COLO829 (cell line): ENCODE measurements at regions not wholly inside any gene's neighbourhood (a gene's known extent, or its start where the extent isn't known, plus 50 kb on each side); places are given as distances from the start of the nearest gene placed in this dataset.
A peak's percentile ranks its signal among the peaks of the same experiment; 100 is the strongest.

ENCODE experiments used
- DNase-seq: peaks from one replicate; pipeline ENCODE4 v3.0.0; 2012; ENCODE audit warnings: low spot score

DNA sequence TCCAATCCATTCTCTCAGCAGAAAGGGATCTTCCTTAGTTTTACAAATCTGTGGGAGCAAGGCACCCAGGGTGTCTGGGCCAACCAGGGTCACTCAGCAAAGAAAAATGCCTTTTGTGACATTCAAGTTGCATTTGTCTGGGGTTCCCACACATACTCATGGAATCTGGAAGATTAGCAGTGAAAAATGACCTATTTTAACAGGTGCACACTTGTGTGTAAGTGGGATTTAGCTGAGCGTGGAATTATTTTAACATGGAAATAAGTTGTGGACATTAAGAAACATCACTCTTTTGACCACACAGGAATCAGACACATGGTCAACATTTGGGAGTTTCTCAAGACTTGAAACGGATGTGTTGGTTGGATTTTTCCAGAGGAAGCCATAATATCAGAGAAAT is 234.9 kb downstream of the OPA1 start:
- DNase-seq, result no peak

DNA sequence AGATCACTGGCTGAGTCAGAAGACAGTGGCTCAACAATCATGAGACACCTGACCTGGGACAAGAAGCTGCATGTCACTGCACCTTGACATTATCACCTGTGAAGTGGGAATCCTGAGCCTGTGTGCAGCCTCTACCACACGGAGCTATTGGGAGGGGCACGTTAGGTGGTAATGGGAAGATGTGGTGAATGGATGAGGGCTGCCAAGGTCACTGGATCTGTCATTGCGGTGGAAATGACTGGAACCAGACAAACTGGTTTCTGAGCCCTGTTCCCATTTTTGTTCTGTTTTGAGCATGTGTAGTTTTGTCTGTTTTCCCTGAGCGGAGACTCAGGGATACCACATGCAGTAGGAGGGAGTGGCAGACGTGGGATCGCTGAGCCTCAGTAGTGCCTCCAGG is 235.5 kb downstream of the OPA1 start:
- no peak for DNase-seq

DNA sequence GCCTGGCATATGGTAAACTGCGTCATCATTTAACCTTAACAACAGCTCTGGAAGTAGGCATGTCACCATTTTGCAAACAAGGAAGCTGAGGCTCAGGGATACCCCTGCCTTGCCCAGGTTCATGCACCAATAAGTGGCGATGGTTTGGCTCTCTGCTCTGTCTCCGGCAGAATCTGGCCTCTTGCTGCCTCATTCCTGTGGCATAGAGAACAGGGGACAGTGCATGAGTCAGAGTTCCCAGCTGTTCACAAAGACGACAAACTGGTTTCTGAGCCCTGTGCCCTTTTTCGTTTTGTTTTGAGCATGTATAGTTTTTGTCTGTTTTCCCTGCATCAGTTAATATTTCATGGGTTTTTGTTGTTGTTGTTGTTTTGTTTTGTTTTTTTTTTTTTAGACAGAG is 236.8 kb downstream of the OPA1 start:
- DNase-seq, result peak; percentile 31

DNA sequence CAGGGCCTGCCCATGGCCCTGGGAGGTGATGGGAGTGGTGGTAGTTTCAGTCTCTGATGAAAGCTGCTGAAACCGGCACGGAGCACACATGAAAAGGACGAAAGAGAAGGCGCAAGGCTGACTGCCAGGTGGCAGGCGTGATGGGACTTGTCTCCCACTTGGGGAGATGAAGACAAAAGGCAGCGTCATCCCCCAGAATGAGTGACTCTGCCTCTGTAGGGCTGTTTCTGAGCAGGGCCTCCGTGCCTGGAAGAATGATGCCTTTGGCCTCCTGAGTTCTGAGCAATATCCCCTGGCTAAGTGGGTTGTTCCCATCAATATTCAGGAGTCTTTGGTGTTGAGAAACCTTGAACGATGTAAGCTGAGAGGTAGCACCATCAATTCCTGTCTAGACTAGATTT is 237.8 kb downstream of the OPA1 start:
- DNase-seq, result no peak

DNA sequence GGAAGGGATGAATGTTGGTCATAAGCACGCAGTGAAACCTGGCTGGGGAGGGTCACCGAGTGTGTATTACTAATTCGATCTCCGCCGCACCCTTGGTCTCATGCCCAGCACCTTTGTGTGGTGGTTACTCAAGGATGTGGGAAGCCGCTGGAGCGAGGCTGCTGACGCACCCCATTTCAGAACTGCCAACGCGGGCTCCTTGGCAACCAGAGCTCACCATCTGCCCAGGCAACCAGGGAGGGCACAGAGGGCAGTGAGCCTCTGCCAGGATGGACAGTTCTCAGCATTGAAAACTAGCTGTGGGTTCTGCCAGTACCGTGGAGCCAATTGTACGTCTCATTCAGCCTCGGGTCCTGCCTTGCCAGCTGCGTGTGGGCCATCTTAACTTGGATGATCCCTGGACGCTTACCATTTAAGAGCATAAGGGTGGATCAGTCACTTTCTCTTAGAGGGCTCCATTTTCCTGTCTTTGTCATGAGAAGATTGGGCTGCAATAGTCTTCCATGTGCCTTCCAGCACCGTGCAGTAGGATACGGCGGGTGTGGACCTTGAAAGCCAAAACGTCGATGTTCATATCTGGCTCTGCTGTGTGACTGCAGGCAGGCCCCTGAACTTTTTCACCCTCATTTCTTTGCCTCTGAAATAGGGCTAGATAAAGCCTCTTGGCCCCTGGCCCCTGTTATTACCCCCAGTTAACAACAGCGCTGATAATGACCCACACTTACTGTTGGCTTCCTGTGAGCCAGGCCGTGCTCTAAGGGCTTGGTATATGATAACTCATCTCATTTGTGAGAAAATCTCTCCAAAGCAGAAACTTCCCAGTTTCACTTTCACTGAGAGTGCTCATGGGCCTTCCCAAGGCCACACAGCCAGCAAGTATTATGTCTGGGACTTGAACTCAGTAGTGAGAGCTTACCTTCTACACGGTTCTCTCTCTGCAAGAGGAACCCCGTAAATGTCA is 238.8 kb downstream of the OPA1 start:
- no peak for DNase-seq

DNA sequence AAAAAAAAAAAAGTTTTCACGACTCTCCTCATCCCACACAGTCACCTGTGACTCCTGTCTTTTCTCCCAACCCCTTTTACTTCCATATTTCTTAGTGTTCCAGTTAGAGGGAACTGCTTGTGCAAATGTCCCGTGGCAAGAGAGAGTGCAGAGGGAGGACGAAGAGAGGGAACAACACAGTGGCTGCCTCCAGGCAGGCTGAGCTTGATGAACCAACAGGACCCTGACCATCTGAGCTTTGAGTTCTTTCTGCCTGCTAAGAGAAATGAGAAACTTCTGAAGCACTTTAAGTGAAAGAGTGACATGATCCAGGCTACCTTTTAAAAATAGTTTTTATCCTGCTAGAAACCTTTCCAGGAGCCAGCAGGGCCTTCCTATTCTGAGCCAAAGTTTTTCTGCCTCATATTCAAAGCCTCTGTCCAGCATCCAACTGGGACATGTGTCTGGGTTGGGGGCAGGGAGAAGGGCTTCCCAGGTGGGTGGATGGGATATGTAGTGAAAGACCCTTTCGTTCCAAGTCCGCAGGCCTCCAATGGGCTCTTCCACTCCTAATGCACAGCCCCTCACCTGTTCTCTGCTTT is 239.9 kb downstream of the OPA1 start:
- DNase-seq, result no peak

DNA sequence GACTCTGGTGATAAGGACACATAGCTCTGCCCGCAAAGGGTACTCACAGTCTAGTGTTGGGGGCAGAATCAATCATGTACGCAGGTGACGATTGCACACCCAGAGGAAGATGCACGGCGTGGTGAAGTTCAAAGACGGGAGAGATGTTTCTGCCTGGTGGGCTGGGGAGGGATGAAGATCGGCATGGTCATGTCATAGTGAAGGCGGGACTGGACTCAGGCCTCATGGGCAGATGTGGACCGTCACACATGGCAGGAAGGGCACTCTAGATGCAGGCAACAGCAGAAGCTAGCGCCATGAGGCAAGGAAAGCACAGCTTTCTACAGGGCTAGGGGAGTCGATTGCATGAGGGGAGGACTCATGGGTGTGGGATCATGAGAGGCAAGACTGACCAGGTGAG is 240.6 kb downstream of the OPA1 start:
- DNase-seq, result no peak

DNA sequence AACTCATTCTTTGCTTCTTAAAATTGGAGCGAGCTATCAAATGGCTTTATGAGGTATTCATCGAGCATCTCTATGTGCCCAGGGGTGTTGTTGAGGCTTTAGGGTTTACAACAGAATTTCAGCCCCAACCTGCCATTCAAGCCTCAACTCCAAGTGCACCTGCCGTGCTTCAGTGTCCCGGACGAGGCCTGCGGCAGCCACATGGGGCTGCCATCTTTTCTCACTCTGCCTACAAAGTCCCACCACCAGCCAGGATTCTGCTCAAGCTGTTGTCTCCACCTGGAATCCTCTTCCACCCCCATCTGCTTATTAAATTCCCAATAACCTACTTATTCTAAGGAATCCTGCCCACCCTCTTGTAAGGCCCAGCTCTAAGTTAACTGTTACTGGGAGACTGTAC is 242.4 kb downstream of the OPA1 start:
- DNase-seq, result no peak

DNA sequence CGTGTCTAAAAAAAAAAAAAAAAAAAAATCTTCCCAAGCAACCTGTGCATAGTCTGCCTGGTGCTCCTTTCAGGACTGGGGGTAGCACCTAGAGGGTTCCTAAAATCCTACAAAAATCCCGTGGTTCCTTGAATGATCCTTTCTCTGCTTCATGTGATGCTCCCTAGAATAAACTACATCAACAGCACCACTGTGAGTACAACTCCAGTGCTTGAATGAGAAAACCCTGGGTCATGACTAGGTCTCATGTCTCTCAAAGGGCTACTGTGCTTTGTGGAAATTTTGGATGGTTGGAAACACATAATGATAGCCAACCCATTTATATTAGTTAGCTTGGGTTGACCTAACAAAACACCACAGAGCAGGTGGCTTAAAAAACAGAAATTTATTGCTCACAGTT is 243.5 kb downstream of the OPA1 start:
- no peak for DNase-seq

DNA sequence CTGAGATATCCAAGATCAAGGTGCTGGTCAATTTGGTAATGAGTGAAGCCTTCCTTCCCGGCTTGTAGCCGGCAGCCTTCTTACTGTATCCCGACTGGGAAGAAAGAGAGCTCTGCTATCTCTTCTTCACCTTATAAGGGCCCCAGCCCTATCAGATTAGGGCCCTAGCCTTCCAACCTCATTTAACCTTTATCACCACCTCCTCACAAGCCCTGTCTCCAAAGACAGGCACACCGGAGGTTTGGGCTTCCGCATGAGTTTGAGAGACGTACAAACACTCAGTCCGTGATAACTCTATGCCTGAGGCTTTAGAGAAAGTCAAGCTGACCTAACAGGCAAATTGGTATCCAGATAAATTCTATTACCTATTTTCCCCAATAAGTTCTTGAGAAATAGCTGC is 243.9 kb downstream of the OPA1 start:
- no peak for DNase-seq

DNA sequence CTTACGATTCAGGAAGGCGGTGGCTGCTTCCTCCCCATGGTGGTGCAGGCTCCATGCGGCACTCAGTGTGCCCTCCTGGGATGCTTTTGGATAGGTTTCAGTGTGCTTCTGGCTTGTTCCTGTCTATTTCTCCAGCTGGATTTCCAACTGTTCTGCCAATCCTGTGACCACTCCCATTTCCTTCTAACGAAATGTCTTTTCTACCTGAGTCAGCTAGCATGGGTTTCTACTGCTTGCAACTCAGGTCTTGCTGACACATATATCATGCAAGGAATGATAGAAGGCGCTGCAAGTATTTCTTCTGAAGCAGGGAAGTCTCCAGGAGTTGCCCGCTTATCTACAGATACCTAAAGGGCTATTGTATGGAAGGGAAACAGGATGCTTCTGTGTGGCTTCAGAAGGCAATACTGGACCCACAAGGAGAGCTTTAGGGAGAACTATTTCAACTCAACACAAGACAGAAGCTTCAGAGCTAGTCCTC is 244.4 kb downstream of the OPA1 start:
- no peak for DNase-seq

DNA sequence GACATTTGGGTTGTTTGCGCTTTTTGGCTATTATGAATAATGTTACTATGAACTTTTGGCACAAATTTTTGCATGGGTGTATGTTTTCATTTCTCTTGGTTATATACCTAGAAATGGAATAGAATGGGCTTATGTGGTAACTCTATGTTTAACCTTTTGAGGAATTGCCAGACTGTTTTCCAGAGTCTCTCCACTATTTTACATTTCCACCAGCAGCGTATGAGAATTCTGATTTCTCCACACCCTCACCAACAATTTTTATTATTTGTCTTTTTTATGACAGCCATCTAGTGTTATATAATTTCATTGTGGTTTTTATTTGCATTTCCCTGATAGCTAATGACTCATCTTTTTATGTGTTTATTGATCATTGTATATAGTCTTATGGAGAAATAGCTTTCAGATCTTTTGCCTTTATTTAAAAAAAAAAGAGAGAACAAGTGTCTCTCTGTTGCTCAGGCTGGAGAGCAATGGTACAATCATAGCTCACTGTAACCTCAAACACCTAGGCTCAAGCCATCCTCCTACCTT is 247.2 kb downstream of the OPA1 start:
- no peak for DNase-seq

DNA sequence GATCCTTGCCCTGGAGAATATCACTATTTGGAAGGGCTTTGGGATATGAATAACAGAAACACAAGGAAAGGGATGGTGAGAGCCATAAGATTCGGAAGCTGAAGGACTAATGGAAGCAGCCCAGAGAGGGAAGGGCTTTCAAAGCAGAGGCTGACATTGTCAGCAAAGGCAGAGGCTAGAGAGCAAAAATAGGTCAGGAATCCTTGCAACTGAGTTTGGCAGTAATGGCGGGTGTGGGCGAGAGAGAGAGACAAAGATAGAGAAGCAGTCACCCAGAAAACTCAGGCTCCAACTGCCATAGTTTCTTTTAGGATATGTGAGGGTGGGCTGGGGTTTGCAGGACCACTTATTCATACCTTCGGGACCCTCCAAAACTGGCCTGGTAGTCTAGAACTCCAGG is 248.6 kb downstream of the OPA1 start:
- no peak for DNase-seq

DNA sequence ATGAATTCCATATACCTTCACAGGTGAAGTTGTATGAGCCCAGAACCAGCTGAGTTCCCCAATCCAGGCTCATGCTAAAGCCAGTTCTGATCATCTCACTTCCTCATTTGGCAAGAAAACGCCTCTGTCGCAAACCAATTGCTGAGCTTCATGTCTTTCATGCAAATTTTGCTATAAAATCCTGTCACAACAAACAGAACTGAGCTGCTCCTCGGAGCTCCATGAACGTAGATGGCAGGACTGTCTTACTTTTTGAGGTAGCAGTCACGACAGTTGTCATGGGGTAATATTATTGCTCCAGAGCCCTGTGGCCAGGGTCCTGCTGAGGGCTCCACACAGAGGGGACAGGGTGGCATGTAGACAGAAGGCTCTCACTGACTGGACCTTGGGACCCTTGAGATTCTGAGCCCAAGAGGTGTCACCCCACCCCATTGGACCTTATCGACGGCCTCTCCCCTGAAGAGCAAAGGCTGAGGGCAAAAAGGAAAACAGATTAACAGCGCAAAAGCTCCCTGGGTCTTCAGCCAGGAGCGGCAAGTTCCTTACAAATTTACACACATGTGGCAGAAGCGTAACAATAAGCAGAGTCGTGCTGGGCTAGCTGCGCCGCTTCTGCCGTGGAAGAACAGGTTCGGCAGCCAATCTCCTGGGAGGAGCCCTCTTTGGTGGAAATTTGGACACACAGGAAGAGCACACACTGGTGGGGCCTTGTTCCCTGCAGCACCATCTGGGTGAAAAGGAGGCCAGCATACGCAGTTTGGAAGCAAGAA is 249.2 kb downstream of the OPA1 start:
- DNase-seq, result no peak

DNA sequence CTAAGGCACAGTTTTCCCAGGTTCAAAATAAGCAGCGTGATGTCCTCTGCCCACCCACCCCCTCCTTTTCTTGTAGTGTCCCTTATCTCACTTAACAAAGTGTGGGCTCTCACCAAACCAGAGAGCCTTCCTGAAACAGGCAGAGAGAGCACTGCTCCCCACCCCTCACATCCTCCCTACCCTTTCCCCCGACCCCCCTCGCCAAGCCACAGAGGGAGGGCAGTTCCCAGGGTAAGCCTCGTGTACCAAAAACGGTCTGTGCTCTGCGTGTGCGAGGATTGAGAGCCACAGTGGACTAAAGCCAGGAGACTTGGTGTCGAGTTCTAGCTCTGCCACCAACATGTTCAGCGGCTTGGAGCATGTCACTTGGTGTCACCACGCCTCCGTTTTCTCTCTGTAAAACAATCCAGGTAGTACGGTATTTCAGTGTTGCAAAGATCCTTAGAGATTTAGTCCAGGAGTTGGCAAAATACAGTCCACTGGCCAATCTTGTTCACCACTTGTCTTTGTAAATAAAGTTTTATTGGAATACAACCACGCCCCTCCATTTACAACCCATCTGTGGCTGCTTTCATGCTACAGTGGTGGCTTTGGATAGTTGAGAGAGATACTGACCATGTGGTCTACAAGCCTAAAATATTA is 249.9 kb downstream of the OPA1 start:
- no peak for DNase-seq

DNA sequence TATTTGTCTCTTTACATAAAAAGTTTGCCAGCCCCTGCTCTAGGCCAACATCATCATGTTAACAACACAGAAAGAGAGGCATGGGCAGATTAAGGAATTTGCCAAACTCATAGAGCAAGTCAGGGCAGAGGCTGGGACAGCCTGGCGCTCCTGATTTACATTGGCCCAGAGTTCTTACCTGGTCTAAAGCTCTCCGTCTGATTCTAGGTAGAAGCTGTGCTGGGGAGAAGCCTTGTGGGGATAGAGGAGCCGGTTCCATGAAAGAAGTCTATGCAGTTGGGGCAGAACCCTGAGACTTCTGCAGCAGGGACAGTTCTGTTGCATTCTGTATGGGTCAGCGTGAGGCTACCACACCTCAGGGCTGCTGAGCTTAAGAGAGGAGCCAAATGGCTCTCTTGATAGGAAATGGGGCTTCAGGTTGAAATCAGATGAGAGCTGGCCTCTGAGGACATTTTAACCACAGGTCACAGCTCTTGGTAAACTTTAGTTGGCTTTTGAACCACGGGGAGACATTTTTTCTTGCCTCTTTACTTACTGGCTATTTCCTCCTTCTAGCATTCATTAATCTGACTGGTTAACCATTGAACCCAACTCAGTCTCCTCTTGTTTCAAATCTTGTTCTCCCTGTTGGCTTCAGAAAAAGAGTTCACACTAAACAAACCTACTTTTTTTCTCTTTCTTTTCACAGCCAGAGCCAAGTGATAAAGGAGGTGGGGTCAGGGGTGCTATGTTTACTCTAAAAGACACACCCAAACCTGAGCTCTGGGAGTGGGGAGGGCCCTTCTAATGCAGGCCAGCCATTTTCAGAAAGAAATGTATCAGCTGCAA is 250.7 kb downstream of the OPA1 start:
- DNase-seq, result no peak

DNA sequence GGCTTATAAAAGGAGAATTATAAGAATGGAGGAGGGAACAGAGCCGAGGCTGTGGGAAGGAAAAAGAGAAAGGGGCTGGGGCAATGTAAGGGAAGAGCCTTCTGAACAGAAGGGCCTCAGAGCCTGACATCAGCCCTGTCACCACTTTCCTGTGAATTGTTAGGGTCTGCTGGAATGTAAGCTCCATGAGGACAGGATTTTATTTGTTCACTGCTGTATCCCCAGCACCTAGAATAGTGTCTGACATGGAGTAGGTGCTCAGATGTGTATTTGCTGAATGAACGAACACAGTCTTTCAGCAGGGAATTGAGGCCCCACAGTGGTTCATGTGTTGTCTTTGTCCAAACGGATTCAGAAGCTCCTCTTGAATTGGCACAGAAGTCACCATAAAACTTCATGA is 251.5 kb downstream of the OPA1 start:
- DNase-seq, result no peak

DNA sequence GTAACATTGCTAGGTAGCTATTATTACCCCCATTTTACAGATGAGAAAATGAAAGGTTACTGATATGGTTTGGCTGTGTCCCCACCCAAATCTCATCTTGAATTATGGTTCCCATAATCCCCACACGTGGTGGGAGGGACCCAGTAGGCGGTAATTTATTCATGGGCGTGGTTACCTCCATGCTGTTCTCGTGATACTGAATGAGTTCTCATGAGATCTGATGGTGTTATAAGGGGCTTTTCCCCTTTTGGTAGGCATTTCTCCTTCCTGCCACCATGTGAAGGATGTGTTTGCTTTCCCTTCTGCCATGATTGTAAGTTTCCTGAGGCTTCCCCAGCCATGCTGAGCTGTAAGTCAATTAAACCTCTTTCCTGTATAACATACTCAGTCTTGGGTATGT is 252.1 kb downstream of the OPA1 start:
- DNase-seq, result no peak

DNA sequence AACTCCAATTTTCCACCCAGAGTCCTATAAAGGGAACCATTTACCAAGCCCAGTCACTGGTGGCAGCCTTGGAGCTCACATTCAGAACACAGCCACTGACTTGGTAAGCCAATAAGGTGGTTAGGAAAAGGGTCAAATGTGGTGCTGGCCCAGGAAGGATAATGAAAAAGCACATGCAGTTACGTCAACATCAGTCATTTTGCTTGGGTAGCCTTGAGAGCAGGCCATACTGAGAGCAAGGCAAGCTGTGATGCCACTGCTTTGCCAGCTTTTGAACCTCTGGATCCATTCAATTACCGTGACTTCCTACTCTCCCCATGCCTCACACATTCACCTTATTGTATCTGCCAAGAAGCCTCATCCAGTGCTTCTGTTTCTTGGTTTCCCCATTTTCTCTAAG is 253.6 kb downstream of the OPA1 start:
- DNase-seq, result no peak

DNA sequence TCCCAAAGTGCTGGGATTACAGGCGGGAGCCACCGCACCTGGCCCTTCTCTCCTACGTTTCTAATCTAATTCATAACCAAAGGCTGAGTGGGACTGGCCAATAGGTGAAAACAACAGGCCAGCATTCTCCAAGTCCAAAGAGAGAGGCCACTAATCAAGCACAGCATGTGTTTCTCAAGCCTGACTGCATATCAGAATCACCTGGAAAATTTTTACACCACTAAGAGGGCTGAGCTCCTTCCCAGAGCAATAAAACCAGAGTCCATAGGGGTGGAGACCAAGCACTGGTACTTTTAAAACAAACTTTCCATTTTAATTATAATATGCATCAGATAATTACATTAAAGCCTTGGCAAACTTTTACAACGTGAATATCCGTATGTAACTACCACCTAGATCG is 254.4 kb downstream of the OPA1 start:
- no peak for DNase-seq

DNA sequence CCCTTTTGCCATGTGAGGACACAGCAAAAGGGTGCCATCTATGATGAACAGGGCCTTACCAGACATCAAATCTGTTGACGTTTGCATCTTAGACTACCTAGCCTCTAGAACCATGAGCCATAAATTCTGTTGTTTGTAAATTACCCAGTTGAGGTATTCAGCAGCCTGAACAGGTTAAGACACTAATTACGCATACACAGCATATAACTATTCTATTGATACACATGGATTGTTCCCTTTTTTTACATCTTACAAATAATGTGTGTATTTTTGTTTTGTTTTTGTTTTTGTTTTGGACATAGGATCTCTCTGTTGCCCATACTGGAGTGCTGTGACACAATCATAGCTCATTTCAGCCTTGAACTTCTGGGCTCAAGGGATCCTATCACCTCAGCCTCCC is 255.5 kb downstream of the OPA1 start:
- DNase-seq, result no peak
